HG02623 (cell line): ENCODE measurements at regions not wholly inside any gene's neighbourhood (a gene's known extent, or its start where the extent isn't known, plus 50 kb on each side); places are given as distances from the start of the nearest gene placed in this dataset.
A peak's percentile ranks its signal among the peaks of the same experiment; 100 is the strongest.

Experiments used
- ATAC-seq: cut with Tn5 transposase; IDR thresholded peaks from one replicate; pipeline ENCODE4 v1.9.1; 2021; ENCODE audit warnings: moderate library complexity; ENCODE audit not compliant: unreplicated experiment

DNA sequence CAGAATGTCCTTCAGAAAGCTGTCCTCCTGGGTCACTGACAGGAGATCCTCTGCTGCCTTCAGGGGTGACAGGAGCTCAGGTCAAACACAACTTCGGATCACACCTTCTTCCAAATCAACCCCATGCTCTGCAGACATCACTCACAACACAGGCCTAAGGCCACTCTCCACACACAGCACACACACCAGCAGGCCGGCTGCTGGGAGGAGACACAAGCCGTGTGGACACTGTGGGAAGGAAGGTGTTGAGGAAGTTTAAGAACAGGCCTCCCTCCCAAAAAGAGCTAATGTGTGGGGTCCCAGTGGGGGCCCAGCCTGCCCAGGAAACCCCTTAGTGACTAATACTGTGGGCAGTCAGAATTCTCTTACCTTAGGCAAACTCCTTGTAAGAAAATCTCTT, 290.3 kb upstream of the ID2 start:
- ATAC-seq = no peak

GRCh38 chr2:8392098-8392866, 289.6 kb upstream of the ID2 start:
- no peak for ATAC-seq

- no peak for ATAC-seq
Measured at GRCh38 chr2:8393506-8393905, 288.4 kb upstream of the ID2 start.

- no peak for ATAC-seq
Measured at GRCh38 chr2:8394131-8394530, 287.7 kb upstream of the ID2 start.

DNA sequence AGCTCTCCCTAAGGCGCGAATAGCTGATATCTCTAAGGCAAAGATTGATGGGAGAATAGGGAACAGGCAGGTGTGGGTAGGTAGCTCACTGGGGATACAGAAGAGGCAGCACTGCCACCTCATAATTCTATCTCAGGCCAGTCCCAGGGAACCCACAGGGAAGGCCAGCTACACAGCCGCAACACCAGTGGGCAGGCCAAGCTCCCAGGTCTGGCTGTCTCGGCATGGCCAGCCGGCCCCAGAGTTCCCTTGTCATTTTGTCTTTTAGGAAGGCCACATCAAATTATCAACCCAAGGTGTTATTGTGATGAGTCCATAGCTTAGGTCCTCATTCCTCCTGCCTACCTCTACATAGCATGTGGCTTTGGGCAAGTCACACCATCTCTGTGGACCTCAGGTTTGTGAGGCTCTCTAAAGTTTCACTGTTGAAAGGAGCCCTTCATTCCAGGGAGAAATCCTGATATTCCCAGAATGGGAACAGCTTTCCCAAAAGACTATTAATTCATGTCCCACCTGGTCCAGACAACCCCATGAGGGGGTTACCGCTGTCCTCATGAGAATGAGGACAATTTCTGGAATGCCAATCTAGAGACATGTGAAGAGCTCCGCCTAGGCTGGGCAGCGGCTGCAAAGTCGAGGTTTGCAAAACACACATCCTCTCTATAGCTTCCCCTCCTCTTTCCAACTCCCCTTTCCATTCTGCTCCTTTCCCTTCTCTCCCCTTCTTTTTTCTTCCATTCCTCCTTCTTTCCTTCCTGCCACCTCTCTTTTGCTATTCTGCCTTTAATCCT, 287.1 kb upstream of the ID2 start:
- ATAC-seq = no peak

DNA sequence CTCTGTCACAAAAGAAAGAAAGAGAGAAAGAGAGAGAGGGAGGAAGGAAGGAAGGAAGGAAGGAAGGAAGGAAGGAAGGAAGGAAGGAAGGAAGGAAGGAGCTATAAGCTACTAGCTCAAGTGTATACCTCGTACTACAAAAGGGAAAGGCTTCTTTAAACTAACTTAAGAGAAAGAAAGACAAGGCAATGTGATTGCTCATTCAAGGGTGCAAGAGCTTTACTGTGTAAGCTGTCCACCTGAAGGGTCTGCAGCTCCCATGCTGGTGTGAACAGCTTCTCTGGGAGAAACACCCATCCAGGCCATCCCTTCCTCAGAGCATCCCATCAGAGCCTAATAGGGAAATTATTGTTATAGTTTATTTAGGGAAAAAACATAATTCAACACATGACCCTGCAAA, 286.1 kb upstream of the ID2 start:
- no peak for ATAC-seq

GRCh38 chr2:8398040-8398668, 283.7 kb upstream of the ID2 start:
- ATAC-seq = no peak

DNA sequence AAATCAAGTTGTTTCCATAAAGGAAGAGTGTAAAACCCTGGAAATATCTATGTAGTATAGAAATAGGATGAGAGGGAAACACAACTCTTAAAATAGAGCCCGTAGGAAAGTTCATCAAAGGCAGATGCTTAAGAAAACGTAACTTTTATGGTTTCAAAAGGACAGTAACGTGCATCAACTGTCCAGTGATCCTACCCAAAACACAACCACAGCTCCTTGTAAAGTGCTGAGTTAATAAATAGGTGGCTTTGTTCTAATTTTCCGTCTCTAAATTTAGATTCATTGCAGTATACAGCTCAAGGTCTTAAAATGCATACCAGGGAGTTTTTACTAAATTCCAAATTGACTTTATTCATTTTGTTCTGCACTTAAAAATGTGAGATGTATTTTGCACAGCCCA, 282.1 kb upstream of the ID2 start:
- ATAC-seq = no peak

DNA sequence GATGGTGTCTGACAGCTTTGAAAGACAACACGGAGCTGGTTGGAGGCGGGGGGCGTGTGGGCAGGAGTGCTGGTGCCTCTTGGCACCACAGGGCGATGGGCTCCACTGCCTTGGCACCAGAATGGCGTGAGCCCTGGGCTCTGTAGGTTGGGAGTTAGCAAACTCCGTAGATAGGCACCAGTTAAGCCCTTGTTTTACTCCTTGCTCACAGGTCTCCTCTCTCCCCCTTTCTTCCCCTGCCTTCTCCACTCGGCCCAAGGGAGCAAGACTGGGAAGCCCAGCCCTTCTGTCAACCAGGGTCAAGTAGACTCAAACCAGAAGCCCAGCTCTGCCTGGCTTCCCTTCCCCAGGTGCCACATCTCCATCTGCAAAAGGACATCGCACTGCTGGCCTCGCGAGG, 281.7 kb upstream of the ID2 start:
- ATAC-seq = no peak

DNA sequence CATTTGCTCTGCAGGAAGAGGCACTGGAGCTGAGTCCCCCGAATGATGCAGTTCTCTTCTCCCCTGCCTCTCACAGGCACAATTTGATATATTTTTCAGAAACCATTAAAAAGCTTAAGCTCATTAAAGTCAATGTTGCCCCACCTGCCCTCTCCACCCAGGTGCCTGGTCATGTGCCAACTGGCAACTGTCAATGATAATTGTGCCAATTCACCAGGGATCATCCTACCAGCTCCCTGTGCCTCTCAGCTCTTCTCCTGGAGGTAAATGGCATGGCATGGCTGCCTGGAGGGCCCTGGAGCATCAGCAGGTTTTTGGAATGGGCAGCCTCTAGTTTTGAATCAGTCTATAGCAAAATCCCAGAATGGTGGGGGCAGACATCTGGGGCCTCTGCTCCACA, 279.6 kb upstream of the ID2 start:
- ATAC-seq = no peak

GRCh38 chr2:8403876-8404275, 278.0 kb upstream of the ID2 start:
- no peak for ATAC-seq

DNA sequence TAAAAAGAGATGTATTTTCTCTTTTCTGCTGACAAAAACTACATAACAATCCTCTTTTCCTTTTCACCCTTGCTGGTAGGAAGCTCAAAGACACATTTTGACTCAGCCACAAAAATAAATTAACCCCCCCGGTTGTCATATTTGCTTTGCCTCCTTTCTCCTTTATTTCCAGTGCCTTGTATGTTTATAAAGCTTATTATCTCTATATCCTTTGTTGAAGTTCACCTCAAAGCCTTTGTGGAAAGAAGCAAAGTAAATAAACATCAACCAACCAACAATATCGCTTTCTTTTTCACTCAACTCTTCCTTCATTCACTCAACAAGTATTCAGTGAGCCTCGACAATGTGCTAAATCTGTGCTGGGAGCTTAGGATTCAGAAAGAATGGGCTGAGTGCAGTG, 276.5 kb upstream of the ID2 start:
- no peak for ATAC-seq

- no peak for ATAC-seq
Measured at GRCh38 chr2:8406271-8406670, 275.6 kb upstream of the ID2 start.

- ATAC-seq = no peak
Measured at GRCh38 chr2:8407332-8407731, 274.5 kb upstream of the ID2 start.

DNA sequence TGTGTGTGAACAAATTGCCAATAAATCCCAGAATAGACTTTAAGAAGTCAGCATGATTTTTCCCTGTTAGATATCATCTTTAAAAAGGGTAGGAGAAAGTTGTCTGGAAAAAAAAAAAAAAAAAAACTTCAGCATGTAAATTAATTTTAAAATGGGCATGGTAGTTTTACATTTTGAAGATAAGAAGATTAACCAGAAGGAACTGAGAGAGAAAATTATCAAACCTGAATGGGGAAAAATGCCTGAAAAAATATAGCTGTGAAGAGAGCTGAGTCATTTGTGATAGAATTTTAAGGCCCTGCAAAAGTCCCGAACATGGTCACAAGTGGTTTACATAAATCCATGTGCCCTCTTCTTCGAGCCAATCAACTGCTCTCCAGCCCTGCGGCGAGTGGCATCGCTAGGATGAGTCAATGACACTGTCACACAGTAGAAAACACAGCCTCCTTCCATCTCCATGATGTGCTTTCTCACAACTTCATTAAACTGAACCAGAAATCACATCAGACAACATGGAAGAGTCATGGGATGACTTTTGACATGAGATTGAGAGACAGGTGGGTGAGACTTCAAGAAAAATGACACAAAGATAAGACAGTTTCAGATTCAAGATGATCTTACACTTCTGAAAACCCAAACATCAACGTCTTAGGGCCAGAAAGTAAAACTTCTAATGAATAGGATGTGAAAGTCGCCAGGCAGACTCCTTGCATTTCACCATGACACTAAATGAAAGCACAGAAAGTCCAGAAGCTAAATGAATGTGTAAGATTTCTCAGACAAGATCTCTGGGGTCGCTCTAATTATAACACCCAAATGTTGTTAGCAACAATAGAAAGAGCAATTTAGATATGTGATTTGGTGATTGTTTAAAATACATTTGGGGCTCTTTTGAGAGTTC, 273.0 kb upstream of the ID2 start:
- peak; percentile 90 for ATAC-seq

DNA sequence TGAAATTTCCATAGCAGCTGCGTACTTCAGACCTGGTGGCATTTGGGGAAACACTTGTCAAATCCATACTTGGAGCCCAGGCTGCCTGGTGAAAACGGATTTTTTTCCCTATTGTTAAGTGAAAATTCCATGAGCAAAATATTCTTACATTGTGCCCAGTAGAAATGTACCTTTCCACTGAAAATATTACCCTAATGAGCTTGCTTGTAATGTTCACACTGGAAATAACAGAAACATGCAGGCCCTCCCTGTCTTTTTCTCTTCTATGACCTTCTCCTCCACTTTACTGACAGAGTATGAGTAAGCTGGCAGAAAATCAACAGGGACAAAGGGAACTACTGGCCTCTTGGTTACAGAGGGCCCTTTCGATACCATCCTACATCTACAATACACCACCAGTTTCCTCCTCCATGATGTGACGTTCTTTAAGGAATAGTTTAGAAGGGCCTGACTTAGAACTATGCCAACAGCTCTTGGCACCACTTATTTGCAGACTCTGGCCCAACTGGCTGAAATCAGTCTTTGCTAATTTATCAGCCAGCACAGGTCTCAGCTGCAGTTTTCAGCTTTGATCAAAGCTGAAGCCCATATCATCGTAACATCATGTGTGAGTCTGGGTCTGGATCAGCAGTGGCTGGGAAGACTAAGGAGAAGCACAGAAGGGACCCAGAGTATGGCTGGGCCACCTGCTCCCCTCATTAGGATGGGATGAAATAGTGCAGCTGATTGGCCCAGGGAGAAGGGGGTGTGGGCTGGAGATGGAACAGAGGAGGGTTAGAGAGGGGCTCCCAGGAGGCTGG, 272.2 kb upstream of the ID2 start:
- ATAC-seq = no peak

DNA sequence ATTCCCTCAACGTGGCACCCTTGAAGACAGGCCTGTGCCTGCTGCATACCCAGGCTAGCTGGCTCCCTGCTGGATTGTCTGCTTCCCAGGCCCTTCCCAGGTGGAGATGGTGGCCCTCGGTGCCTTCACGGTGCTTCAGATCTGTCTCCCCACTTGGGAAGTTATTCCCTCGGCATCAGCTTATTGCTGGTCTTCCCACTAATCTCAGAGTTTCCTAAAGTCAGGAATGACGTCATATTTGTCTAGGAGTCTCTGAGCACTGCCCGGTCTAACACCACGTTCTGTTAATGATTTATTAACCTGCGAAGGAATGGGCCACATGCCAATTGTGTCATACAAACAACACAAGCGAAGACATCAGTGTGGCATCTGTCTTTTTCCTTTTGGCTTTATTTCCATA, 269.8 kb upstream of the ID2 start:
- no peak for ATAC-seq

DNA sequence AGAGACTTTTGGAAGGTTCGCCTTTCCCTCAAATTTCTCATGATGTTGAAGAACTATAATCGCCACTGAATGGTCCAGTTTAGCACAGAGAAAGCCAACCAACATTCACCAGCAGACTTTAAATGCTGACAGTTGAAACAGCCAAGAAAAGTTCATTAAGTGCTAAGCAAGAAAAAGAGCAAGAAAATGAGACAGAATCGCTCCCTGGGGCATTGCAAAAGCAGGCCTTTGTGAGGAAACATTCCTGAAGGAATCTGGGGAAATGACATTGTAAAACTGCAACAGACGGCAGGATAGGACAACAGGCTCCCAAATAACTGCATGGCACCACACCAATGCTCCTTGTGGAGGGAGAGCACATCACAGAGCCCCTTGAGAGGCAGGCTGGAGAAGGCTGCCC, 269.3 kb upstream of the ID2 start:
- no peak for ATAC-seq

DNA sequence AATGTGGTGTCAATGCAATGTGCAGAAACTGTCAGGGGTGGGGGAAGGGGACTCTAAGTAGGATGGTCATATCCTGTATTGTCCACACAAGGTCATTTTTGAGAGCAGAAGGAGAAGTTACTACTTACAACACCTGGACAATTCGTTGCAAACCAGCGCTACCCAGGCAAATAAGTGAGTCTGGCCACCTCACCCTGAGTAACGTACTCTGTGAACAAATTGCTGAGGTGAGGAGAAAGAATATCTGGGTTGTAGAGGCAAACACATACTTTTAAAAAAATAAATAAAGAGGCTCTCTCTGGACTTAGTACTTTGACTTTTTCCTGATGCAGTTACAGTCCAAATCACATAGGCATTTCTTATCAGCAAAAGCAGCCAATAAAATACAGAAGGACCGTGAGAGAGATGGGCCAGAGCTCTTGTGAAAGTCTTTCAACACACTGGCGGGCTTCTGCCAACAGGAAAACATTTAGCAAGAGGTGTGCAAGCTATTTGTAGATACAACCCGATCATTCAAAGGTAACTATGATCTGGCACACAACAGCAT, 268.2 kb upstream of the ID2 start:
- ATAC-seq = no peak
